Endothelial cell of umbilical vein (primary cell): ENCODE measurements at regions not wholly inside any gene's neighbourhood (a gene's known extent, or its start where the extent isn't known, plus 50 kb on each side); places are given as distances from the start of the nearest gene placed in this dataset.

Source experiments
- BruUV-seq: library from RNA; stranded (reverse); fragments of 400-500 nt; replicated peaks from 2 replicates; lab custom pipeline; 2021; lab: Mats Ljungman, UMichigan
- CTCF ChIA-PET: fragments of 300-600, 350-600 bp; sonication (Branson Sonifier 250); formaldehyde crosslinking; loops from one replicate; lab custom pipeline; 2021; ENCODE audit warnings: antibody characterized with exemption, inconsistent platforms; lab: Charles Lee
- POLR2A ChIA-PET: fragments of 300-600, 350-600 bp; sonication (Branson Sonifier 250); formaldehyde crosslinking; loops from one replicate; lab custom pipeline; 2021; ENCODE audit warnings: antibody characterized with exemption, inconsistent platforms; lab: Charles Lee
- DNase-seq: peaks from one replicate; pipeline ENCODE4 v3.0.0-alpha.2; 2011; ENCODE audit warnings: low read depth, low spot score
- FAIRE-seq: peaks from 2 replicates; lab custom pipeline; 2011; peaks lifted over from hg19 to GRCh38; lab: Jason Lieb, UNC
- H2AFZ ChIP-seq: 2 replicates; pipeline ENCODE4 v1.6.0; 2012; ENCODE audit warnings: low read depth, low read length, control low read depth, inconsistent platforms
- H3K27ac ChIP-seq: 2 replicates; pipeline ENCODE4 v1.5.1; 2011; ENCODE audit warnings: low read depth, mild to moderate bottlenecking, control low read depth, low read length, moderate library complexity; ENCODE audit not compliant: insufficient read depth
- H3K27me3 ChIP-seq, 2 experiments: 2 replicates each; pipeline versions ENCODE4 v1.6.0 to v1.6.1; 2011; ENCODE audit warnings: low read length in 2 of 2, mixed read lengths in 1 of 2; ENCODE audit not compliant: control insufficient read depth in 2 of 2, insufficient read depth in 2 of 2
- H3K36me3 ChIP-seq, 2 experiments: 2 replicates in 1 of 2; 3 replicates in 1 of 2; pipeline ENCODE4 v1.5.1; 2011; ENCODE audit warnings: low read length in 2 of 2, mild to moderate bottlenecking in 1 of 2, moderate library complexity in 1 of 2; ENCODE audit not compliant: control insufficient read depth in 2 of 2, insufficient read depth in 2 of 2; ENCODE audit errors: extremely low read depth in 1 of 2
- H3K4me1 ChIP-seq: 3 replicates; pipeline ENCODE4 v1.5.1; 2011; ENCODE audit warnings: mild to moderate bottlenecking, low read length; ENCODE audit not compliant: control insufficient read depth, insufficient read depth; ENCODE audit errors: extremely low read depth
- H3K4me2 ChIP-seq: 2 replicates; pipeline ENCODE4 v1.6.1; 2011; ENCODE audit warnings: low read length, control low read depth, mixed read lengths; ENCODE audit not compliant: insufficient read depth
- H3K4me3 ChIP-seq, 3 experiments: fragments of 200-600 bp in 1 of 3; sonication (generic), shearing (Covaris generic) in 1 of 3; replicated peaks in 1 of 3; 2 replicates each; pipeline ENCODE4 v1.5.1; 2011 to 2016; ENCODE audit warnings: control low read depth in 3 of 3, low read length in 3 of 3, mild to moderate bottlenecking in 2 of 3, inconsistent platforms in 1 of 3, low read depth in 1 of 3, moderate library complexity in 1 of 3; ENCODE audit not compliant: insufficient read depth in 1 of 3
- H3K79me2 ChIP-seq: 2 replicates; pipeline ENCODE4 v1.6.0; 2012; ENCODE audit warnings: low read length, inconsistent platforms; ENCODE audit not compliant: control insufficient read depth, insufficient read depth
- H3K9ac ChIP-seq: replicated peaks from 2 replicates; pipeline ENCODE3; 2011; ENCODE audit warnings: low read length, control low read depth; ENCODE audit not compliant: insufficient read depth; ENCODE audit errors: extremely low read depth
- H3K9me1 ChIP-seq: replicated peaks from 3 replicates; pipeline ENCODE4 v1.6.0; 2011; ENCODE audit warnings: mild to moderate bottlenecking, low read length; ENCODE audit not compliant: control insufficient read depth, insufficient read depth; ENCODE audit errors: extremely low read depth
- H3K9me3 ChIP-seq: replicated peaks from 2 replicates; pipeline ENCODE4 v1.5.1; 2012; ENCODE audit warnings: low read length, inconsistent platforms; ENCODE audit not compliant: control insufficient read depth, insufficient read depth
- H4K20me1 ChIP-seq: replicated peaks from 2 replicates; pipeline ENCODE3; 2011; ENCODE audit warnings: mild to moderate bottlenecking, low read length; ENCODE audit not compliant: control insufficient read depth, insufficient read depth; ENCODE audit errors: extremely low read depth
- CTCF ChIP-seq, 2 donors: IDR thresholded peaks; 1 replicate in 1 of 2; 2 replicates in 1 of 2; pipeline ENCODE4 v1.5.1; 2011; ENCODE audit warnings: low read length in 2 of 2, mild to moderate bottlenecking in 2 of 2, moderate library complexity in 2 of 2, control low read depth in 1 of 2, inconsistent platforms in 1 of 2, low read depth in 1 of 2; ENCODE audit not compliant: insufficient read depth in 1 of 2; ENCODE audit errors: extremely low read depth in 1 of 2
- EZH2 ChIP-seq: IDR thresholded peaks from 2 replicates; pipeline ENCODE4 v1.6.1; 2012; ENCODE audit warnings: borderline replicate concordance, low read depth, mild to moderate bottlenecking, moderate library complexity, low read length, inconsistent platforms; ENCODE audit not compliant: severe bottlenecking
- GATA2 ChIP-seq: IDR thresholded peaks from 2 replicates; pipeline ENCODE4 v1.7.0; 2011; ENCODE audit warnings: low read depth, mild to moderate bottlenecking, moderate library complexity, mixed read lengths, low read length; ENCODE audit not compliant: insufficient read length, insufficient read depth
- JUN ChIP-seq: IDR thresholded peaks from 2 replicates; pipeline ENCODE4 v1.6.1; 2011; ENCODE audit warnings: borderline replicate concordance, low read depth; ENCODE audit not compliant: insufficient read length, insufficient read depth
- MAX ChIP-seq: IDR thresholded peaks from 2 replicates; pipeline ENCODE4 v1.6.1; 2011; ENCODE audit not compliant: insufficient read depth, insufficient read length
- MYC ChIP-seq: IDR thresholded peaks from one replicate; pipeline ENCODE4 v1.6.1; 2011; ENCODE audit warnings: mild to moderate bottlenecking, low read depth, low read length
- dilution Hi-C: fragments of 300-500 bp; cut with MboI; formaldehyde crosslinking; loops from one replicate; pipeline ENCODE4 v1.15.0; 2019; ENCODE audit warnings: low sequenced_read_pairs; ENCODE audit not compliant: extremely low pct_ligation_motif_present
- intact Hi-C: fragments of 100-400 bp; cut with micrococcal nuclease; formaldehyde crosslinking; loops from one replicate; pipeline ENCODE4 v1.10.0; 2022

- DNase-seq (peak; percentile 24), FAIRE-seq (no peak)
- no peak overlapping the region for H3K4me3 ChIP-seq
- H3K27ac ChIP-seq = no peak overlapping the region
- no peaks in the 10 kb centered on the region for H4K20me1 ChIP-seq
- TF ChIP-seq JUN = no peak
- no peak for TF ChIP-seq CTCF (IDR thresholded peaks at IDR 0.05; ENCODE audit: extremely low read depth in 1 of 2, insufficient read depth in 1 of 2, low read depth in 1 of 2, low read length in 2 of 2)
- no peak for TF ChIP-seq MAX
- TF ChIP-seq MYC = no peak
- no peak for TF ChIP-seq EZH2
- TF ChIP-seq GATA2 = no peak
- dilution Hi-C loops = no loop called here
- intact Hi-C loops = no loop called here
- POLR2A ChIA-PET = interaction anchor here (0.8 kb wide), 1 partner anchor 268 kb away, joined by 3 read pairs; no protein-coding TSS in a partner anchor
- no peak overlapping the region for H3K4me2 ChIP-seq
- H3K36me3 ChIP-seq = no peaks in the 10 kb centered on the region
- H3K4me1 ChIP-seq = peaks cover 28% of the 10 kb centered on the region
- H3K9ac ChIP-seq = no peak overlapping the region
- CTCF ChIA-PET = interaction anchor here (1.0 to 2.1 kb wide), 6 partner anchors 9 to 404 kb away, joined by 3 to 5 read pairs (median 4); no protein-coding TSS in a partner anchor
- BruUV-seq = no TSS peak
- no peaks in the 10 kb centered on the region for H3K79me2 ChIP-seq
- H3K9me3 ChIP-seq = no peaks in the 10 kb centered on the region
- no peak overlapping the region for H2AFZ ChIP-seq
- H3K27me3 ChIP-seq = no peaks in the 10 kb centered on the region
- H3K9me1 ChIP-seq = no peaks in the 10 kb centered on the region
These were observed 276.7 kb downstream of the PLK2 start for GRCh38 chr5:58183078-58183785.
